HepG2 (cell line): ENCODE measurements at regions not wholly inside any gene's neighbourhood (a gene's known extent, or its start where the extent isn't known, plus 50 kb on each side); places are given as distances from the start of the nearest gene placed in this dataset.

Experiments used
- ATAC-seq: fragments of 200-7000 bp; cut with Tn5 transposase; 3 replicates; pipeline ENCODE4 v1.9.1; 2020; ENCODE audit warnings: mild to moderate bottlenecking, moderate library complexity
- BruUV-seq: library from RNA; stranded (reverse); fragments of 400-500 nt; replicated peaks from 2 replicates; lab custom pipeline; 2021; lab: Mats Ljungman, UMichigan
- CTCF ChIA-PET: fragments of 300-600 bp; formaldehyde crosslinking; extraction: SDS; loops from one replicate; lab custom pipeline; 2021; ENCODE audit warnings: low total read pairs, inconsistent platforms, low intra/inter-chr PET ratio; lab: Yijun Ruan, JAX
- POLR2A ChIA-PET: fragments of 350-600 bp; sonication (Branson Sonifier 250); formaldehyde crosslinking; loops from one replicate; lab custom pipeline; 2020; ENCODE audit warnings: antibody characterized with exemption, inconsistent platforms; lab: Yijun Ruan, JAX
- DNase-seq: peaks from one replicate; pipeline ENCODE4 v3.0.0-alpha.2; 2015; ENCODE audit warnings: low spot score
- FAIRE-seq: peaks from 3 replicates; lab custom pipeline; 2011; peaks lifted over from hg19 to GRCh38; lab: Jason Lieb, UNC
- H2AFZ ChIP-seq: one replicate; pipeline ENCODE4 v1.6.1; 2011; ENCODE audit warnings: low read length, inconsistent platforms
- H3K27ac ChIP-seq: fragments of 300-600 bp; 3 replicates; pipeline ENCODE4 v1.8.0; 2011; ENCODE audit warnings: mixed run types, mild to moderate bottlenecking, mixed read lengths, low read length, inconsistent platforms; ENCODE audit not compliant: insufficient read depth; ENCODE audit errors: extremely low read length
- H3K27me3 ChIP-seq, 2 experiments: fragments of 200-600 bp in 1 of 2; 2 replicates in 1 of 2; 3 replicates in 1 of 2; pipeline versions ENCODE4 v1.6.0 to v1.8.0; 2011; ENCODE audit warnings: low read length in 2 of 2, mild to moderate bottlenecking in 2 of 2, moderate library complexity in 2 of 2, inconsistent platforms in 1 of 2; ENCODE audit not compliant: insufficient read depth in 2 of 2, control insufficient read depth in 1 of 2
- H3K36me3 ChIP-seq, 2 experiments: fragments of 200-600 bp in 1 of 2; replicated peaks in 1 of 2; 2 replicates in 1 of 2; 3 replicates in 1 of 2; pipeline versions ENCODE4 v1.5.1 to v1.8.0; 2011; ENCODE audit warnings: low read length in 2 of 2, inconsistent platforms in 1 of 2; ENCODE audit not compliant: insufficient read depth in 2 of 2, control insufficient read depth in 1 of 2
- H3K4me1 ChIP-seq: 2 replicates; pipeline ENCODE4 v1.5.1; 2012; ENCODE audit warnings: low read length, inconsistent platforms; ENCODE audit not compliant: insufficient read depth
- H3K4me2 ChIP-seq: 2 replicates; pipeline ENCODE4 v1.6.0; 2011; ENCODE audit warnings: low read depth, low read length, inconsistent platforms
- H3K4me3 ChIP-seq, 3 experiments: fragments of 200-600 bp in 1 of 3; sonication (generic), shearing (Covaris generic) in 1 of 3; replicated peaks in 1 of 3; 2 replicates each; pipeline ENCODE4 v1.5.1; 2011 to 2016; ENCODE audit warnings: low read length in 3 of 3, inconsistent platforms in 2 of 3, low read depth in 2 of 3, mild to moderate bottlenecking in 2 of 3, control low read depth in 1 of 3, mixed read lengths in 1 of 3; ENCODE audit not compliant: insufficient read depth in 1 of 3
- H3K79me2 ChIP-seq: one replicate; pipeline ENCODE4 v1.6.1; 2011; ENCODE audit warnings: low read length, inconsistent platforms; ENCODE audit not compliant: insufficient read depth
- H3K9ac ChIP-seq: 2 replicates; pipeline ENCODE4 v1.6.0; 2011; ENCODE audit warnings: mild to moderate bottlenecking, low read depth, low read length, inconsistent platforms; ENCODE audit not compliant: insufficient read depth
- H3K9me3 ChIP-seq: 2 replicates; pipeline ENCODE4 v1.5.1; 2012; ENCODE audit warnings: mild to moderate bottlenecking, low read length
- H4K20me1 ChIP-seq: 2 replicates; pipeline ENCODE4 v1.6.0; 2011; ENCODE audit warnings: inconsistent platforms, mild to moderate bottlenecking, low read length, moderate library complexity; ENCODE audit not compliant: insufficient read depth
- AHR ChIP-seq: IDR thresholded peaks from 2 replicates; pipeline ENCODE4 v1.6.1; 2018; ENCODE audit warnings: missing genetic modification reagents, missing compliant biosample characterization
- BCLAF1 ChIP-seq: fragments of 450-650 bp; IDR thresholded peaks from 2 replicates; pipeline ENCODE4 v1.6.1; 2017; ENCODE audit warnings: mild to moderate bottlenecking
- FOSL1 ChIP-seq: sonication (generic); formaldehyde crosslinking; IDR thresholded peaks from 2 replicates; pipeline ENCODE4 v1.9.0; 2021; ENCODE audit warnings: missing genetic modification reagents, borderline replicate concordance
- HDAC6 ChIP-seq: fragments of 200-600 bp; sonication (generic); IDR thresholded peaks from 2 replicates; pipeline ENCODE4 v1.7.0; 2017; ENCODE audit warnings: mild to moderate bottlenecking, antibody characterized with exemption, low read length, low read depth
- NFIC ChIP-seq: IDR thresholded peaks from 2 replicates; pipeline ENCODE4 v1.6.1; 2012; ENCODE audit warnings: mild to moderate bottlenecking, low read length, inconsistent platforms
- PHB2 ChIP-seq: fragments of 450-650 bp; IDR thresholded peaks from 2 replicates; pipeline ENCODE4 v1.6.1; 2018; ENCODE audit not compliant: partially characterized antibody
- REXO4 ChIP-seq: sonication (generic); formaldehyde crosslinking; IDR thresholded peaks from 2 replicates; pipeline ENCODE4 v1.8.0; 2022; ENCODE audit warnings: missing genetic modification reagents, mild to moderate bottlenecking, borderline replicate concordance
- SP4 ChIP-seq: sonication (generic); formaldehyde crosslinking; IDR thresholded peaks from 2 replicates; pipeline ENCODE4 v1.8.1; 2023; ENCODE audit warnings: mild to moderate bottlenecking, missing genetic modification reagents
- TCF7 ChIP-seq: sonication (generic); IDR thresholded peaks from 2 replicates; pipeline ENCODE4 v1.6.1; 2016; ENCODE audit warnings: antibody characterized with exemption, low read depth
- THAP7 ChIP-seq: sonication (generic); formaldehyde crosslinking; IDR thresholded peaks from 2 replicates; pipeline ENCODE4 v1.8.1; 2023; ENCODE audit warnings: mild to moderate bottlenecking, missing genetic modification reagents
- ZBTB8A ChIP-seq: sonication (generic); formaldehyde crosslinking; IDR thresholded peaks from 2 replicates; pipeline ENCODE4 v1.4.0; 2020; ENCODE audit warnings: mild to moderate bottlenecking, low read depth, missing genetic modification reagents, borderline replicate concordance
- ZNF333 ChIP-seq: sonication (generic); formaldehyde crosslinking; IDR thresholded peaks from 2 replicates; pipeline ENCODE4 v1.4.0; 2020; ENCODE audit warnings: mild to moderate bottlenecking, missing genetic modification reagents, borderline replicate concordance
- ZNF605 ChIP-seq: sonication (generic); formaldehyde crosslinking; IDR thresholded peaks from 2 replicates; pipeline ENCODE4 v1.8.0; 2022; ENCODE audit warnings: mild to moderate bottlenecking, missing genetic modification reagents
- ZNF75D ChIP-seq: sonication (generic); formaldehyde crosslinking; IDR thresholded peaks from 2 replicates; pipeline ENCODE4 v1.8.1; 2023; ENCODE audit warnings: missing genetic modification reagents, mild to moderate bottlenecking, borderline replicate concordance
- WGBS: methylation state at CpG from one replicate; pipeline ENCODE4 v1.1.6; 2017; ENCODE audit warnings: low lambda C conversion rate; 5-methylcytosine and 5-hydroxymethylcytosine counted together
- in situ Hi-C: cut with HindIII; loops from 2 replicates; pipeline ENCODE4 v1.10.0; 2017; ENCODE audit warnings: low pct_unique_long_range_greater_than_20kb; ENCODE audit not compliant: extremely low pct_ligation_motif_present
- intact Hi-C: fragments of 100-400 bp; cut with micrococcal nuclease; formaldehyde crosslinking; loops from one replicate; pipeline ENCODE4 v1.10.0; 2022; ENCODE audit not compliant: unreplicated experiment

- TF ChIP-seq THAP7 (CRISPR knock-in tag): no peak
- TF ChIP-seq, all 625 proteins: peak for 0
Observed at GRCh38 chr4:24285759-24286158, 298.6 kb downstream of the DHX15 start (continued).

GRCh38 chr4:24282446-24282845 is 301.9 kb downstream of the DHX15 start:
- no TSS peak for BruUV-seq
- Histone ChIP-seq H3K4me1 (no peaks in the 10 kb centered on the region), H3K27ac (no peak overlapping the region), H3K4me2 (no peak overlapping the region), H3K36me3 (no peaks in the 10 kb centered on the region), H3K27me3 (no peaks in the 10 kb centered on the region), H3K79me2 (no peaks in the 10 kb centered on the region), H3K9ac (no peak overlapping the region), H2AFZ (no peak overlapping the region), H3K4me3 (no peak overlapping the region), H4K20me1 (no peaks in the 10 kb centered on the region), H3K9me3 (no peaks in the 10 kb centered on the region)
- 27% methylated on average over 4 of the region's 5 CpGs for WGBS
- TF ChIP-seq ZNF605 (no peak), REXO4 (CRISPR knock-in tag) (no peak)
- in situ Hi-C loops: no loop called here
- DNase-seq: no peak
- intact Hi-C loops: loop anchor here (2.0 kb wide), 1 partner anchor 76 kb away; no protein-coding TSS in a partner anchor
- ChIA-PET CTCF (no interaction called here), POLR2A (no interaction called here)
- 0 out of 3 replicates have a peak, but pooled peaks have one; percentile 30 for ATAC-seq
- FAIRE-seq: no peak

GRCh38 chr4:24279911-24280375 is 304.4 kb downstream of the DHX15 start:
- Histone ChIP-seq H3K9me3 (no peaks in the 10 kb centered on the region), H3K27me3 (no peaks in the 10 kb centered on the region), H3K9ac (no peak overlapping the region), H3K27ac (no peak overlapping the region), H3K36me3 (no peaks in the 10 kb centered on the region), H2AFZ (no peak overlapping the region), H3K4me1 (no peaks in the 10 kb centered on the region), H3K4me3 (no peak overlapping the region), H4K20me1 (no peaks in the 10 kb centered on the region), H3K4me2 (no peak overlapping the region), H3K79me2 (no peaks in the 10 kb centered on the region)
- intact Hi-C loops (no loop called here), in situ Hi-C loops (no loop called here)
- CTCF ChIA-PET: no interaction called here
- ATAC-seq: no peak; the same call in 2 of the 3 replicates
- POLR2A ChIA-PET: no interaction called here
- BruUV-seq: no TSS peak
- no peak for FAIRE-seq
- 0% methylated on average over 8 of the region's 9 CpGs for WGBS
- DNase-seq: no peak
- TF ChIP-seq TCF7 (no peak), ZNF333 (no peak), NFIC (no peak), AHR (CRISPR knock-in tag) (no peak), PHB2 (no peak), HDAC6 (no peak), BCLAF1 (no peak), ZBTB8A (CRISPR knock-in tag) (no peak), SP4 (no peak), FOSL1 (CRISPR knock-in tag) (no peak), ZNF75D (no peak)
